ENCODE measurements at regions not wholly inside any gene's neighbourhood (a gene's known extent, or its start where the extent isn't known, plus 50 kb on each side); places are given as distances from the start of the nearest gene placed in this dataset.

- Histone ChIP-seq H3K9ac (ENCODE audit: extremely low read depth, insufficient read length, low read length) (no peak overlapping the region), H2BK12ac (ENCODE audit: insufficient read length, low read depth, low read length) (no peak overlapping the region), H3K4me1 (ENCODE audit: insufficient read depth, low read length) (no peaks in the 10 kb centered on the region), H2BK5ac (ENCODE audit: insufficient read length, low read length) (no peak overlapping the region), H3K4ac (ENCODE audit: low read depth, low read length) (no peak overlapping the region), H3K23me2 (ENCODE audit: insufficient read length, low read depth, low read length, poor library complexity, severe bottlenecking) (no peaks in the 10 kb centered on the region), H4K5ac (ENCODE audit: insufficient read length, low read depth, low read length) (no peak overlapping the region), H3K14ac (ENCODE audit: insufficient read depth, low read length) (no peak overlapping the region; the same call in 1 of the 2 replicates), H3K23ac (ENCODE audit: insufficient read length, low read depth, low read length) (no peak overlapping the region), H4K20me1 (ENCODE audit: control insufficient read depth, insufficient read depth, insufficient read length) (no peaks in the 10 kb centered on the region), H4K91ac (ENCODE audit: insufficient read length, low read depth, low read length) (no peak overlapping the region), H3K56ac (ENCODE audit: insufficient read length, low read depth, low read length) (no peak overlapping the region), H3K79me1 (ENCODE audit: insufficient read depth, low read depth, low read length, poor library complexity, severe bottlenecking) (no peaks in the 10 kb centered on the region), H3K9me3 (ENCODE audit: control insufficient read depth, low read depth, low read length) (no peaks in the 10 kb centered on the region), H2AK5ac (ENCODE audit: insufficient read length, low read length) (no peak overlapping the region), H2BK120ac (ENCODE audit: low read depth, low read length, poor library complexity, severe bottlenecking) (no peak overlapping the region), H3K79me2 (ENCODE audit: insufficient read depth, low read length) (no peaks in the 10 kb centered on the region), H4K8ac (replicated peaks; ENCODE audit: insufficient read length, low read depth, low read length) (no peak overlapping the region), H3K4me2 (ENCODE audit: insufficient read depth, insufficient read length, low read length) (no peak overlapping the region), H3K27me3 (ENCODE audit: insufficient read depth, low read length) (no peaks in the 10 kb centered on the region), H3T11ph (ENCODE audit: low read length) (no peak overlapping the region), H2BK20ac (ENCODE audit: low read depth, low read length, poor library complexity, severe bottlenecking) (no peak overlapping the region), H2AFZ (ENCODE audit: low read length) (no peak overlapping the region), H3K18ac (ENCODE audit: insufficient read length, low read depth, low read length) (no peak overlapping the region), H3K27ac (ENCODE audit: insufficient read length, low read depth, low read length) (no peak overlapping the region), H2BK15ac (ENCODE audit: low read depth, low read length) (no peak overlapping the region)
- TF ChIP-seq, protein P1, sequence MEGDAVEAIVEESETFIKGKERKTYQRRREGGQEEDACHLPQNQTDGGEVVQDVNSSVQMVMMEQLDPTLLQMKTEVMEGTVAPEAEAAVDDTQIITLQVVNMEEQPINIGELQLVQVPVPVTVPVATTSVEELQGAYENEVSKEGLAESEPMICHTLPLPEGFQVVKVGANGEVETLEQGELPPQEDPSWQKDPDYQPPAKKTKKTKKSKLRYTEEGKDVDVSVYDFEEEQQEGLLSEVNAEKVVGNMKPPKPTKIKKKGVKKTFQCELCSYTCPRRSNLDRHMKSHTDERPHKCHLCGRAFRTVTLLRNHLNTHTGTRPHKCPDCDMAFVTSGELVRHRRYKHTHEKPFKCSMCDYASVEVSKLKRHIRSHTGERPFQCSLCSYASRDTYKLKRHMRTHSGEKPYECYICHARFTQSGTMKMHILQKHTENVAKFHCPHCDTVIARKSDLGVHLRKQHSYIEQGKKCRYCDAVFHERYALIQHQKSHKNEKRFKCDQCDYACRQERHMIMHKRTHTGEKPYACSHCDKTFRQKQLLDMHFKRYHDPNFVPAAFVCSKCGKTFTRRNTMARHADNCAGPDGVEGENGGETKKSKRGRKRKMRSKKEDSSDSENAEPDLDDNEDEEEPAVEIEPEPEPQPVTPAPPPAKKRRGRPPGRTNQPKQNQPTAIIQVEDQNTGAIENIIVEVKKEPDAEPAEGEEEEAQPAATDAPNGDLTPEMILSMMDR (conservative IDR thresholded peaks at IDR 0.05): no peak
- H3K9me3 Mint-ChIP-seq: no peaks in the 10 kb centered on the region
- H3K4me1 Mint-ChIP-seq: peaks cover 15 to 17% of the 10 kb centered on the region in 2 experiments
- DNase-seq: no peak
- peaks cover 14% of the 10 kb centered on the region for H3K27me3 Mint-ChIP-seq (ENCODE audit: low read depth)
- H3K4me3 Mint-ChIP-seq: no peak overlapping the region
- H3K36me3 Mint-ChIP-seq (ENCODE audit: insufficient read depth in 1 of 3, low read depth in 3 of 3): no peaks in the 10 kb centered on the region
- H3K27ac Mint-ChIP-seq: no peak overlapping the region
- WGBS (ENCODE audit: extremely low coverage, insufficient read length, low lambda C conversion rate): no CpG with 5 or more reads among the region's 39 CpGs
These were observed 90.4 kb downstream of the RBFOX3 start for GRCh38 chr17:79520167-79521165.

Data from H9 (cell line).